Liver (tissue), 8 donors: ENCODE measurements at regions not wholly inside any gene's neighbourhood (a gene's known extent, or its start where the extent isn't known, plus 50 kb on each side); places are given as distances from the start of the nearest gene placed in this dataset.

Experiments used
- DNase-seq: peaks from one replicate; pipeline ENCODE4 v3.0.0-alpha.2; 2017; ENCODE audit warnings: low spot score
- H3K27ac ChIP-seq, 2 donors: one replicate each; pipeline ENCODE4 v1.7.0; 2013; ENCODE audit warnings: inconsistent platforms in 2 of 2, low read length in 2 of 2, control low read depth in 1 of 2, low read depth in 1 of 2, mild to moderate bottlenecking in 1 of 2
- H3K27me3 ChIP-seq, 4 donors: one replicate each; pipeline versions ENCODE4 v1.6.1 to v1.7.0; 2013; ENCODE audit warnings: low read length in 3 of 4, inconsistent platforms in 1 of 4, mild to moderate bottlenecking in 1 of 4, moderate library complexity in 1 of 4; ENCODE audit not compliant: control insufficient read depth in 4 of 4, insufficient read depth in 4 of 4
- H3K36me3 ChIP-seq, 4 donors: one replicate each; pipeline versions ENCODE4 v1.6.1 to v1.7.0; 2013; ENCODE audit warnings: low read length in 3 of 4, mild to moderate bottlenecking in 3 of 4, low read depth in 1 of 4, moderate library complexity in 1 of 4; ENCODE audit not compliant: control insufficient read depth in 4 of 4, insufficient read depth in 3 of 4
- H3K4me1 ChIP-seq, 4 donors: one replicate each; pipeline versions ENCODE4 v1.6.1 to v1.7.0; 2013; ENCODE audit warnings: low read length in 3 of 4, mild to moderate bottlenecking in 3 of 4, moderate library complexity in 1 of 4; ENCODE audit not compliant: control insufficient read depth in 4 of 4, insufficient read depth in 4 of 4
- H3K4me3 ChIP-seq, 3 donors: one replicate each; pipeline versions ENCODE4 v1.6.1 to v1.7.0; 2013; ENCODE audit warnings: low read length in 3 of 3, control low read depth in 1 of 3, low read depth in 1 of 3, mild to moderate bottlenecking in 1 of 3
- H3K9ac ChIP-seq, 2 donors: one replicate each; pipeline ENCODE4 v1.7.0; 2013; ENCODE audit warnings: low read length in 2 of 2, mild to moderate bottlenecking in 2 of 2, moderate library complexity in 2 of 2, control low read depth in 1 of 2, low read depth in 1 of 2
- H3K9me3 ChIP-seq, 4 donors: one replicate each; pipeline versions ENCODE4 v1.6.1 to v1.7.0; 2013; ENCODE audit warnings: low read length in 3 of 4; ENCODE audit not compliant: control insufficient read depth in 4 of 4
- CTCF ChIP-seq: fragments of 150-350 bp; IDR thresholded peaks from 2 replicates; pipeline ENCODE4 v1.5.1; 2017; ENCODE audit warnings: improper control_type of control experiment, low read depth, low read length; ENCODE audit not compliant: missing input control
- EGR1 ChIP-seq, 2 donors: IDR thresholded peaks; 2 replicates each; pipeline ENCODE4 v1.6.1; 2016 to 2018; ENCODE audit warnings: antibody characterized with exemption in 2 of 2, low read depth in 2 of 2
- FOXA1 ChIP-seq: IDR thresholded peaks from 2 replicates; pipeline ENCODE4 v1.6.1; 2016; ENCODE audit warnings: antibody characterized with exemption
- GABPA ChIP-seq, 2 donors: IDR thresholded peaks in 1 of 2; conservative IDR thresholded peaks in 1 of 2; 2 replicates each; pipeline ENCODE4 v1.6.1; 2016; ENCODE audit warnings: antibody characterized with exemption in 2 of 2, mild to moderate bottlenecking in 1 of 2, moderate library complexity in 1 of 2
- HNF4A ChIP-seq, 2 donors: conservative IDR thresholded peaks; 2 replicates each; pipeline ENCODE4 v1.6.1; 2016; ENCODE audit warnings: antibody characterized with exemption in 2 of 2, mild to moderate bottlenecking in 2 of 2
- HNF4G ChIP-seq: IDR thresholded peaks from 2 replicates; pipeline ENCODE4 v1.6.1; 2016; ENCODE audit warnings: antibody characterized with exemption
- JUND ChIP-seq, 2 donors: IDR thresholded peaks; 2 replicates each; pipeline ENCODE4 v1.6.1; 2016; ENCODE audit warnings: antibody characterized with exemption in 2 of 2
- NR2F2 ChIP-seq: IDR thresholded peaks from 2 replicates; pipeline ENCODE4 v1.6.1; 2016; ENCODE audit warnings: antibody characterized with exemption
- RAD21 ChIP-seq, 2 donors: IDR thresholded peaks; 2 replicates each; pipeline ENCODE4 v1.6.1; 2016; ENCODE audit warnings: antibody characterized with exemption in 2 of 2, mild to moderate bottlenecking in 2 of 2
- RXRA ChIP-seq, 2 donors: IDR thresholded peaks; 2 replicates each; pipeline ENCODE4 v1.6.1; 2017 to 2018; ENCODE audit warnings: antibody characterized with exemption in 2 of 2, mild to moderate bottlenecking in 1 of 2
- TAF1 ChIP-seq: conservative IDR thresholded peaks from 2 replicates; pipeline ENCODE4 v1.6.1; 2016; ENCODE audit warnings: antibody characterized with exemption, mild to moderate bottlenecking
- YY1 ChIP-seq: IDR thresholded peaks from 2 replicates; pipeline ENCODE4 v1.6.1; 2016; ENCODE audit warnings: antibody characterized with exemption, mild to moderate bottlenecking
- WGBS: extraction: QIAGEN DNeasy Blood & Tissue Kit; methylation state at CpG from one replicate; pipeline ENCODE4 v1.1.7; 2013; 5-methylcytosine and 5-hydroxymethylcytosine counted together
- TF ChIP-seq, protein P1 (sequence below): IDR thresholded peaks from 2 replicates; pipeline ENCODE4 v1.6.1; 2016; ENCODE audit warnings: antibody characterized with exemption
- TF ChIP-seq, protein P2 (sequence below): IDR thresholded peaks from 2 replicates; pipeline ENCODE4 v1.6.1; 2016; ENCODE audit warnings: antibody characterized with exemption
- TF ChIP-seq, protein P3 (sequence below): IDR thresholded peaks from 2 replicates; pipeline ENCODE4 v1.6.1; 2016; ENCODE audit warnings: antibody characterized with exemption, mild to moderate bottlenecking
- donor health status: healthy.
- donor health status: healthy.
- donor health status: healthy.
- donor health status: healthy.
- donor health status: healthy.

DNA sequence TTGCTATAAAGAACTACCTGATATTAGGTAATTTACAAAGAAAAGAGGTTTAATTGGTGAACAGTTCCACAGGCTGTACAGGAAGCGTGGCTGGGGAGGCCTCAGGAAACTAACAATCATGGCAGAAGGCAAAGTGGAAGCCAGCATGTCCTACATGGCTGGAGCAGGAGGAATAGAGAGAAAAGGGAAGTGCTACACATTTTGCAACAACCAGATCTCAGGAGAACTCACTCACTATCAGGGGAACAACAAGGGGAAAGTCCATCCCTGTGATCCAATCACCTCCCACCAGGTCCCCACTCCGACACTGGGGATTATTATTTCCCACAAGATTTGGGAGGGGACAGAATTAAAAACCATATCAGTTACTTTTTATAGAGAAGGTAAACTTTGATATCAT is 273.5 kb upstream of the MMADHC start:
- H3K27me3 ChIP-seq: no peaks in the 10 kb centered on the region
- H3K4me1 ChIP-seq: no peaks in the 10 kb centered on the region
- peaks cover 0 to 3% (median 0%) of the 10 kb centered on the region in 4 donors for H3K9me3 ChIP-seq
- no peak overlapping the region for H3K9ac ChIP-seq
- H3K36me3 ChIP-seq: no peaks in the 10 kb centered on the region
- WGBS: 93% methylated on average over 2 of the region's 2 CpGs
- TF ChIP-seq, protein P1, sequence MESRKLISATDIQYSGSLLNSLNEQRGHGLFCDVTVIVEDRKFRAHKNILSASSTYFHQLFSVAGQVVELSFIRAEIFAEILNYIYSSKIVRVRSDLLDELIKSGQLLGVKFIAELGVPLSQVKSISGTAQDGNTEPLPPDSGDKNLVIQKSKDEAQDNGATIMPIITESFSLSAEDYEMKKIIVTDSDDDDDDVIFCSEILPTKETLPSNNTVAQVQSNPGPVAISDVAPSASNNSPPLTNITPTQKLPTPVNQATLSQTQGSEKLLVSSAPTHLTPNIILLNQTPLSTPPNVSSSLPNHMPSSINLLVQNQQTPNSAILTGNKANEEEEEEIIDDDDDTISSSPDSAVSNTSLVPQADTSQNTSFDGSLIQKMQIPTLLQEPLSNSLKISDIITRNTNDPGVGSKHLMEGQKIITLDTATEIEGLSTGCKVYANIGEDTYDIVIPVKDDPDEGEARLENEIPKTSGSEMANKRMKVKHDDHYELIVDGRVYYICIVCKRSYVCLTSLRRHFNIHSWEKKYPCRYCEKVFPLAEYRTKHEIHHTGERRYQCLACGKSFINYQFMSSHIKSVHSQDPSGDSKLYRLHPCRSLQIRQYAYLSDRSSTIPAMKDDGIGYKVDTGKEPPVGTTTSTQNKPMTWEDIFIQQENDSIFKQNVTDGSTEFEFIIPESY: no peak
- TF ChIP-seq RAD21 (IDR thresholded peaks at IDR 0.05) (no peak), NR2F2 (no peak), HNF4G (no peak), HNF4A (conservative IDR thresholded peaks at IDR 0.05) (no peak), EGR1 (IDR thresholded peaks at IDR 0.05; ENCODE audit: low read depth in 2 of 2) (no peak), CTCF (no peak), GABPA (IDR thresholded peaks at IDR 0.05 in 1 of 2, conservative IDR thresholded peaks at IDR 0.05 in 1 of 2) (no peak), FOXA1 (no peak), JUND (IDR thresholded peaks at IDR 0.05) (no peak), RXRA (IDR thresholded peaks at IDR 0.05) (no peak), TAF1 (no peak)
- TF ChIP-seq, protein P2, sequence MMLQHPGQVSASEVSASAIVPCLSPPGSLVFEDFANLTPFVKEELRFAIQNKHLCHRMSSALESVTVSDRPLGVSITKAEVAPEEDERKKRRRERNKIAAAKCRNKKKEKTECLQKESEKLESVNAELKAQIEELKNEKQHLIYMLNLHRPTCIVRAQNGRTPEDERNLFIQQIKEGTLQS: no peak
- TF ChIP-seq, protein P3, sequence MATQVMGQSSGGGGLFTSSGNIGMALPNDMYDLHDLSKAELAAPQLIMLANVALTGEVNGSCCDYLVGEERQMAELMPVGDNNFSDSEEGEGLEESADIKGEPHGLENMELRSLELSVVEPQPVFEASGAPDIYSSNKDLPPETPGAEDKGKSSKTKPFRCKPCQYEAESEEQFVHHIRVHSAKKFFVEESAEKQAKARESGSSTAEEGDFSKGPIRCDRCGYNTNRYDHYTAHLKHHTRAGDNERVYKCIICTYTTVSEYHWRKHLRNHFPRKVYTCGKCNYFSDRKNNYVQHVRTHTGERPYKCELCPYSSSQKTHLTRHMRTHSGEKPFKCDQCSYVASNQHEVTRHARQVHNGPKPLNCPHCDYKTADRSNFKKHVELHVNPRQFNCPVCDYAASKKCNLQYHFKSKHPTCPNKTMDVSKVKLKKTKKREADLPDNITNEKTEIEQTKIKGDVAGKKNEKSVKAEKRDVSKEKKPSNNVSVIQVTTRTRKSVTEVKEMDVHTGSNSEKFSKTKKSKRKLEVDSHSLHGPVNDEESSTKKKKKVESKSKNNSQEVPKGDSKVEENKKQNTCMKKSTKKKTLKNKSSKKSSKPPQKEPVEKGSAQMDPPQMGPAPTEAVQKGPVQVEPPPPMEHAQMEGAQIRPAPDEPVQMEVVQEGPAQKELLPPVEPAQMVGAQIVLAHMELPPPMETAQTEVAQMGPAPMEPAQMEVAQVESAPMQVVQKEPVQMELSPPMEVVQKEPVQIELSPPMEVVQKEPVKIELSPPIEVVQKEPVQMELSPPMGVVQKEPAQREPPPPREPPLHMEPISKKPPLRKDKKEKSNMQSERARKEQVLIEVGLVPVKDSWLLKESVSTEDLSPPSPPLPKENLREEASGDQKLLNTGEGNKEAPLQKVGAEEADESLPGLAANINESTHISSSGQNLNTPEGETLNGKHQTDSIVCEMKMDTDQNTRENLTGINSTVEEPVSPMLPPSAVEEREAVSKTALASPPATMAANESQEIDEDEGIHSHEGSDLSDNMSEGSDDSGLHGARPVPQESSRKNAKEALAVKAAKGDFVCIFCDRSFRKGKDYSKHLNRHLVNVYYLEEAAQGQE: no peak
- H3K27ac ChIP-seq: no peak overlapping the region
- DNase-seq: no peak
- no peak overlapping the region for H3K4me3 ChIP-seq

DNA sequence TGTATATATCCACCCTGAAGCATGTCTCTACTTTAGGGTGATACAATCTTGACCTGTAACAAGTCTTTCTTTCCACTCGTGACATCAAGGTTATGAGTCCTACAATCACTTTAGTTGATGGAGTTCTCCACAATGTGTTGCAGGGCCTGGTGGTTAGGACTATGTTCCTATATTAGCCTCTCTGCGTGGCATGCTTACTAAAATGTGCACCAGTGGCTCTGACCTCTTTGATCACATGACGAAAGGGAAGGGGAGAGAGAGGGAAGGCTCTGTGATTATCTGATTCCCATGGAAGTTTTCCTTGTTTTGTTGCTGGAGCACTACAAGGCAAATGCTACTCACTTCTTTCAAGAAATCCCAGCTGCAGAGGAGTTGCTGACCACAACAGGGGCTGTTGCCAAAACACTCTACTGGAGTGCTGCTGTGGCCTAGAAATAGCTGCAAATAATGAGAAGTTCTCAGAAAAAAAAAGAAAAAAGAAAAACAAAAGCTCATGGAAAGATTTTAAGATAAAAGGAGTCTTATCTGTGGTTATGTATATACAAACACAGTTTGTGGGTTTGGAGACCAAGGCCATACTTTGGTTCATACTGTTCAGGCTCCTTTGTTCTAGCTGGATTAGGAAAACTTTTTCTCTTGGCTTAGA is 272.8 kb upstream of the MMADHC start:
- TF ChIP-seq JUND (IDR thresholded peaks at IDR 0.05): no peak
- TF ChIP-seq YY1: no peak
- TF ChIP-seq RXRA (IDR thresholded peaks at IDR 0.05): no peak
- no peak for TF ChIP-seq HNF4A (conservative IDR thresholded peaks at IDR 0.05)
- TF ChIP-seq CTCF: no peak
- TF ChIP-seq, protein P1: no peak
- Histone ChIP-seq H3K4me3 (no peak overlapping the region), H3K27ac (no peak overlapping the region), H3K36me3 (no peaks in the 10 kb centered on the region), H3K9me3 (peaks cover 0 to 3% (median 0%) of the 10 kb centered on the region in 4 donors), H3K9ac (no peak overlapping the region), H3K27me3 (no peaks in the 10 kb centered on the region), H3K4me1 (no peaks in the 10 kb centered on the region)
- 91% methylated on average over 3 of the region's 3 CpGs for WGBS
- no peak for DNase-seq
